ENCODE measurements at regions not wholly inside any gene's neighbourhood (a gene's known extent, or its start where the extent isn't known, plus 50 kb on each side); places are given as distances from the start of the nearest gene placed in this dataset.

- TF ChIP-seq CTCF (IDR thresholded peaks at IDR 0.05) (no peak), POLR2AphosphoS5 (IDR thresholded peaks at IDR 0.05) (no peak)
Measured at GRCh38 chr1:173423291-173423690, 53.8 kb upstream of the PRDX6 start.
